Activated naive CD4-positive, alpha-beta T cell treated with anti-CD3 and anti-CD28 coated beads for 36 hours (primary cell): ENCODE measurements at regions not wholly inside any gene's neighbourhood (a gene's known extent, or its start where the extent isn't known, plus 50 kb on each side); places are given as distances from the start of the nearest gene placed in this dataset.

Experiments
- CTCF ChIA-PET: fragments of 350-600 bp; sonication (Branson Sonifier 250); formaldehyde crosslinking; loops from one replicate; lab custom pipeline; 2021; ENCODE audit warnings: antibody characterized with exemption; lab: Charles Lee
- DNase-seq: peaks from one replicate; pipeline ENCODE4 v3.0.0-alpha.2; 2020
- H3K27ac Mint-ChIP-seq: one replicate; pipeline ENCODE4 v1.8.0; 2021; ENCODE audit warnings: mild to moderate bottlenecking, mixed read lengths
- H3K27me3 Mint-ChIP-seq: one replicate; pipeline ENCODE4 v1.8.0; 2021; ENCODE audit warnings: low read depth, mixed read lengths
- H3K36me3 Mint-ChIP-seq: one replicate; pipeline ENCODE4 v1.8.0; 2021; ENCODE audit warnings: low read depth, mixed read lengths
- H3K4me1 Mint-ChIP-seq: one replicate; pipeline ENCODE4 v1.8.0; 2021; ENCODE audit warnings: low read depth, mixed read lengths
- H3K4me3 Mint-ChIP-seq: one replicate; pipeline ENCODE4 v1.8.0; 2021; ENCODE audit warnings: mild to moderate bottlenecking, moderate library complexity, mixed read lengths
- H3K9me3 Mint-ChIP-seq: one replicate; pipeline ENCODE4 v1.8.0; 2021; ENCODE audit warnings: mixed read lengths
- intact Hi-C: fragments of 100-400 bp; cut with micrococcal nuclease; formaldehyde crosslinking; loops from one replicate; pipeline ENCODE4 v1.15.1; 2023

- H3K4me3 Mint-ChIP-seq = no peak overlapping the region
- no peaks in the 10 kb centered on the region for H3K9me3 Mint-ChIP-seq
- intact Hi-C loops = no loop called here
- CTCF ChIA-PET = interaction anchor here (0.5 kb wide), 1 partner anchor 11 kb away, joined by 3 read pairs; no protein-coding TSS in a partner anchor
- H3K27me3 Mint-ChIP-seq = no peaks in the 10 kb centered on the region
- DNase-seq = no peak
- no peak overlapping the region for H3K27ac Mint-ChIP-seq
- no peaks in the 10 kb centered on the region for H3K4me1 Mint-ChIP-seq
- H3K36me3 Mint-ChIP-seq = no peaks in the 10 kb centered on the region
These were observed 61.7 kb upstream of the PPP2R2B start for GRCh38 chr5:146940295-146940694.

GRCh38 chr5:146944019-146944418 is 65.5 kb upstream of the PPP2R2B start:
- no peak overlapping the region for H3K27ac Mint-ChIP-seq
- DNase-seq = no peak
- no peaks in the 10 kb centered on the region for H3K36me3 Mint-ChIP-seq
- no peak overlapping the region for H3K4me3 Mint-ChIP-seq
- peaks cover 5% of the 10 kb centered on the region for H3K4me1 Mint-ChIP-seq
- H3K27me3 Mint-ChIP-seq = no peaks in the 10 kb centered on the region
- intact Hi-C loops = no loop called here
- H3K9me3 Mint-ChIP-seq = no peaks in the 10 kb centered on the region
- CTCF ChIA-PET = interaction anchor here (0.7 kb wide), 1 partner anchor 267 kb away, joined by 3 read pairs; no protein-coding TSS in a partner anchor

- Mint-ChIP-seq H3K27me3 (no peaks in the 10 kb centered on the region), H3K36me3 (no peaks in the 10 kb centered on the region), H3K27ac (no peak overlapping the region), H3K9me3 (no peaks in the 10 kb centered on the region), H3K4me1 (peaks cover 5% of the 10 kb centered on the region), H3K4me3 (no peak overlapping the region)
- no peak for DNase-seq
- CTCF ChIA-PET = interaction anchor here (1.3 to 1.7 kb wide), 2 partner anchors 19 to 284 kb away, joined by 4 read pairs; no protein-coding TSS in a partner anchor
- intact Hi-C loops = no loop called here
These were observed 66.4 kb upstream of the PPP2R2B start for GRCh38 chr5:146944764-146945616.

DNA sequence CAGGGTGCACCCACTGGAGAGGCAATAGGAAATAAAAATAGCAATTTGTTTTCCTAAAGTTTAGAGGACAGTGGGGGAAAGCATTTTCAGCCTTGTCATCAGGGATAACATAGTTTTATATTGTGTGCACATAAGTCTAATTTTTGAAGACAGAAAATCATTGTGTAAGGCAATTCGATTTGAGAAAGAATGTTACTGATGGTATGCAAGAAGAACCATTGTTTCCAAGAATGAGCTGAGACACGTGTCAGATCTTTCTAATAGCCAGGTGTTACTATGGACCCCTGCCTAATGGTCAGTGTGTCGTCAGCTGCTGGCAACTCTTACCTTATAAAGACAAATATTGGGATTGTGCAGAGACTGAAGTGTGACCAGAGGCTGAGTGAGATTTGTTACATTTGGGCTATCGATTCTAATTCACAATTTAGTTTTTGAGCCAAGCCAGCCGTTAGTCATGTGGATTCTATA is 67.1 kb upstream of the PPP2R2B start:
- Mint-ChIP-seq H3K27ac (no peak overlapping the region), H3K4me3 (no peak overlapping the region), H3K4me1 (peaks cover 5% of the 10 kb centered on the region), H3K27me3 (no peaks in the 10 kb centered on the region), H3K36me3 (no peaks in the 10 kb centered on the region), H3K9me3 (no peaks in the 10 kb centered on the region)
- CTCF ChIA-PET = interaction anchor here (1.2 to 2.3 kb wide), 4 partner anchors 19 to 403 kb away, joined by 3 to 8 read pairs (median 4); no protein-coding TSS in a partner anchor
- intact Hi-C loops = no loop called here
- no peak for DNase-seq

DNA sequence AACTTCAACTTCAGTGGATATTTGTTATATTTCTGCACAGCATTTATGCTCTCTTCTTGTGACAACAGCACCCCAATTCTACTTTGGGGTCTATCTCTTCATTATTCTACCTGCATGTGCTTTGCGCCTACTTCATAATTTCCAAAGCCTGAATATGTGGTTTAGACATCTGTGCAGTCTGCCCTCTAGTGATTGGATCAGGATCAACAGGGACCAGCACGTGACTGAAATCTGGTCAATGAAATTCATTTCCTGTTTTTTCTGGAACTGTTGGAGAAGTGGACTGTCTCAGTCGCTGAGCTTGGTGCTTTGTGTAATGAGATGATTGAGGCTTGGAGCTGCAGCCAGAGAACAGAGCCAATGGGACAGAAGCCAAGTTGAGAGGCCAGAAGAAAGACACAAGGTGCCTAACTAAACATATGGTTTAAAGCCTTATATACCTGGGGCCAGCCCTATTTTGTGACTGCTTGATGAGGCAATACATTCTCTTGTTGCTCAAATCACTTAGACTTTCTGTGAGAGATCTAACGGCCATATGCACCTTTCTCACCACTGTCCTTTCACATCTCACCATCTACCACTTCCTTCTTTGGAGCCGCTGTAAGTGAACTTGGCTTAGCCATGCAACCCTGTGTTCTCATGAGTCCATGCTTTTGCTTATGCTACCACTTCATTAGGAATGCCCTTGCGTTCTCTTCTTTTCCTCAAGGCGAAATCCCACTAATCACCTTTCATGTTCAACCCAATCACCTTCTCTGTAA is 68.8 kb upstream of the PPP2R2B start:
- H3K9me3 Mint-ChIP-seq = no peaks in the 10 kb centered on the region
- CTCF ChIA-PET = interaction anchor here (1.0 to 2.3 kb wide), 5 partner anchors 18 to 286 kb away, joined by 3 to 8 read pairs (median 3); no protein-coding TSS in a partner anchor
- H3K27me3 Mint-ChIP-seq = no peaks in the 10 kb centered on the region
- intact Hi-C loops = loop anchor here (1.0 kb wide), 1 partner anchor 285 kb away; no protein-coding TSS in a partner anchor
- H3K4me1 Mint-ChIP-seq = peaks cover 5% of the 10 kb centered on the region
- DNase-seq = peak; percentile 31
- no peak overlapping the region for H3K27ac Mint-ChIP-seq
- no peak overlapping the region for H3K4me3 Mint-ChIP-seq
- no peaks in the 10 kb centered on the region for H3K36me3 Mint-ChIP-seq

GRCh38 chr5:146948666-146949065 is 70.1 kb upstream of the PPP2R2B start:
- no peaks in the 10 kb centered on the region for H3K27me3 Mint-ChIP-seq
- peaks cover 5% of the 10 kb centered on the region for H3K4me1 Mint-ChIP-seq
- no peak for DNase-seq
- intact Hi-C loops = no loop called here
- CTCF ChIA-PET = interaction anchor here (1.9 kb wide), 1 partner anchor 17 kb away, joined by 6 read pairs; no protein-coding TSS in a partner anchor
- no peak overlapping the region for H3K4me3 Mint-ChIP-seq
- no peaks in the 10 kb centered on the region for H3K36me3 Mint-ChIP-seq
- H3K27ac Mint-ChIP-seq = no peak overlapping the region
- no peaks in the 10 kb centered on the region for H3K9me3 Mint-ChIP-seq

GRCh38 chr5:146952168-146952567 is 73.6 kb upstream of the PPP2R2B start:
- intact Hi-C loops = no loop called here
- Mint-ChIP-seq H3K36me3 (no peaks in the 10 kb centered on the region), H3K4me3 (no peak overlapping the region), H3K27me3 (peaks cover 3% of the 10 kb centered on the region), H3K27ac (no peak overlapping the region), H3K9me3 (no peaks in the 10 kb centered on the region), H3K4me1 (peaks cover 4% of the 10 kb centered on the region)
- CTCF ChIA-PET = interaction anchor here (0.6 to 1.2 kb wide), 3 partner anchors 14 to 1854 kb away, joined by 3 to 6 read pairs (median 3); no protein-coding TSS in a partner anchor
- no peak for DNase-seq

DNA sequence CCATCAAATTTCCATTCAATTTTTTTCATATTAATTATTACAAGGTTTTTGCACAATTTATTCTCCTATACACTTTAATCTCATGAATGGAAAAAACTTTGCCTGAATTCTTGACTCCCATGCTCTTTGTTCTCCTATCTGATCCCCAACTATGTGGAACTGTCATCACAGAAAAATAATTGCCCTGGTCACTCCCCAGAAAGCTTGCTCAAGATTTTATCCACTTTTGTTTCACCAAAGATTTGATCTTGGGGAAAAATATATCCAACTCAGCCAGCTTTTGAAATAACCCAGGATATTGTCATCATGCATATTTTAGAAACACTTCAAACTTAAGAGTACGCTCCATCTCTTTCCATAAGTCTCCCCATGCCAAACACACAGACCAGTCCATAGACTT is 77.7 kb upstream of the PPP2R2B start:
- CTCF ChIA-PET = interaction anchor here (0.7 kb wide), 1 partner anchor 140 kb away, joined by 3 read pairs; no protein-coding TSS in a partner anchor
- DNase-seq = no peak
- H3K4me3 Mint-ChIP-seq = no peak overlapping the region
- H3K27me3 Mint-ChIP-seq = peaks cover 3% of the 10 kb centered on the region
- no peaks in the 10 kb centered on the region for H3K9me3 Mint-ChIP-seq
- intact Hi-C loops = no loop called here
- no peaks in the 10 kb centered on the region for H3K36me3 Mint-ChIP-seq
- H3K27ac Mint-ChIP-seq = no peak overlapping the region
- H3K4me1 Mint-ChIP-seq = no peaks in the 10 kb centered on the region

- Mint-ChIP-seq H3K27ac (no peak overlapping the region), H3K36me3 (no peaks in the 10 kb centered on the region), H3K9me3 (no peaks in the 10 kb centered on the region), H3K4me3 (no peak overlapping the region), H3K4me1 (no peaks in the 10 kb centered on the region), H3K27me3 (no peaks in the 10 kb centered on the region)
- intact Hi-C loops = no loop called here
- no peak for DNase-seq
- CTCF ChIA-PET = interaction anchor here (0.7 to 1.5 kb wide), 3 partner anchors 22 to 417 kb away, joined by 4 read pairs; no protein-coding TSS in a partner anchor
These were observed 80.8 kb upstream of the PPP2R2B start for GRCh38 chr5:146959360-146959759.

GRCh38 chr5:146962801-146963355 is 84.3 kb upstream of the PPP2R2B start:
- H3K36me3 Mint-ChIP-seq = no peaks in the 10 kb centered on the region
- no peak for DNase-seq
- CTCF ChIA-PET = interaction anchor here (0.7 to 2.7 kb wide), 6 partner anchors 396 to 431 kb away, joined by 3 to 13 read pairs (median 4); no protein-coding TSS in a partner anchor
- H3K9me3 Mint-ChIP-seq = no peaks in the 10 kb centered on the region
- intact Hi-C loops = no loop called here
- no peak overlapping the region for H3K27ac Mint-ChIP-seq
- H3K27me3 Mint-ChIP-seq = no peaks in the 10 kb centered on the region
- H3K4me1 Mint-ChIP-seq = peaks cover 3% of the 10 kb centered on the region
- H3K4me3 Mint-ChIP-seq = no peak overlapping the region

- no peaks in the 10 kb centered on the region for H3K9me3 Mint-ChIP-seq
- H3K27me3 Mint-ChIP-seq = no peaks in the 10 kb centered on the region
- H3K27ac Mint-ChIP-seq = no peak overlapping the region
- no peak overlapping the region for H3K4me3 Mint-ChIP-seq
- intact Hi-C loops = loop anchor here (1.0 to 5.0 kb wide), 7 partner anchors 147 to 433 kb away; no protein-coding TSS in a partner anchor
- no peaks in the 10 kb centered on the region for H3K36me3 Mint-ChIP-seq
- DNase-seq = peak; percentile 65
- H3K4me1 Mint-ChIP-seq = peaks cover 3% of the 10 kb centered on the region
- CTCF ChIA-PET = interaction anchor here (0.5 to 4.8 kb wide), 37 partner anchors 12 to 442 kb away, joined by 3 to 58 read pairs (median 5); no protein-coding TSS in a partner anchor
These were observed 87.5 kb upstream of the PPP2R2B start for GRCh38 chr5:146965761-146966659.
